GM12878 (cell line): ENCODE measurements at regions not wholly inside any gene's neighbourhood (a gene's known extent, or its start where the extent isn't known, plus 50 kb on each side); places are given as distances from the start of the nearest gene placed in this dataset.

ENCODE experiments used
- ATAC-seq: fragments of 200-7000 bp; cut with Tn5 transposase; 3 replicates; pipeline ENCODE4 v1.9.1; 2020; ENCODE audit warnings: mild to moderate bottlenecking, moderate library complexity
- BruUV-seq: library from RNA; stranded (reverse); fragments of 400-500 nt; replicated peaks from 2 replicates; lab custom pipeline; 2021; lab: Mats Ljungman, UMichigan
- CTCF ChIA-PET: fragments of 300-600 bp; sonication (Branson Sonifier 250); formaldehyde crosslinking; extraction: SDS; loops from one replicate; lab custom pipeline; 2021; ENCODE audit warnings: inconsistent platforms; lab: Yijun Ruan, JAX
- POLR2A ChIA-PET: fragments of 350-600 bp; formaldehyde crosslinking; extraction: SDS; loops from one replicate; lab custom pipeline; 2021; ENCODE audit warnings: inconsistent platforms; lab: Charles Lee
- RAD21 ChIA-PET: fragments of 300-600 bp; sonication (Branson Sonifier 250); formaldehyde crosslinking; loops from one replicate; lab custom pipeline; 2023; ENCODE audit warnings: antibody characterized with exemption; ENCODE audit not compliant: unreplicated experiment; lab: Charles Lee
- SMC1A ChIA-PET: fragments of 300-600 bp; sonication (Branson Sonifier 250); formaldehyde crosslinking; loops from one replicate; lab custom pipeline; 2023; ENCODE audit not compliant: unreplicated experiment, uncharacterized antibody; lab: Charles Lee
- DNase-seq: peaks from one replicate; pipeline ENCODE4 v3.0.0-alpha.2; 2011; ENCODE audit warnings: low read depth, low spot score
- FAIRE-seq: peaks from 3 replicates; lab custom pipeline; 2011; peaks lifted over from hg19 to GRCh38; lab: Jason Lieb, UNC
- H2AFZ ChIP-seq: 2 replicates; pipeline ENCODE4 v1.6.0; 2011; ENCODE audit warnings: low read depth, low read length, control low read depth; ENCODE audit not compliant: control insufficient read depth
- H3K27ac ChIP-seq: 2 replicates; pipeline ENCODE4 v1.5.1; 2011; ENCODE audit warnings: control low read depth; ENCODE audit not compliant: control insufficient read depth, insufficient read depth
- H3K27me3 ChIP-seq, 2 experiments: replicated peaks in 1 of 2; 2 replicates each; pipeline versions ENCODE4 v1.6.0 to v1.6.1; 2011; ENCODE audit warnings: low read length in 1 of 2; ENCODE audit not compliant: control insufficient read depth in 2 of 2, insufficient read depth in 2 of 2
- H3K36me3 ChIP-seq, 2 experiments: 2 replicates each; pipeline ENCODE4 v1.5.1; 2011; ENCODE audit warnings: low read length in 1 of 2; ENCODE audit not compliant: control insufficient read depth in 2 of 2, insufficient read depth in 2 of 2
- H3K4me1 ChIP-seq: 2 replicates; pipeline ENCODE4 v1.6.1; 2011; ENCODE audit warnings: mild to moderate bottlenecking, low read length, moderate library complexity, mixed read lengths; ENCODE audit not compliant: control insufficient read depth, insufficient read depth
- H3K4me2 ChIP-seq: 2 replicates; pipeline ENCODE4 v1.6.0; 2011; ENCODE audit warnings: control low read depth; ENCODE audit not compliant: control insufficient read depth, insufficient read depth
- H3K4me3 ChIP-seq: fragments of 200-600 bp; sonication (generic); 2 replicates; pipeline ENCODE4 v1.5.1; 2016
- H3K79me2 ChIP-seq: 2 replicates; pipeline ENCODE4 v1.6.0; 2011; ENCODE audit warnings: low read length; ENCODE audit not compliant: control insufficient read depth, insufficient read depth
- H3K9ac ChIP-seq: 2 replicates; pipeline ENCODE4 v1.8.0; 2011; ENCODE audit warnings: low read length, control low read depth, mixed read lengths; ENCODE audit not compliant: control insufficient read depth, insufficient read depth
- H3K9me3 ChIP-seq: replicated peaks from 3 replicates; pipeline ENCODE4 v1.5.1; 2011; ENCODE audit warnings: mild to moderate bottlenecking, low read length; ENCODE audit not compliant: control insufficient read depth, insufficient read depth
- H4K20me1 ChIP-seq: 2 replicates; pipeline ENCODE4 v1.6.0; 2011; ENCODE audit not compliant: control insufficient read depth, insufficient read depth
- BRCA1 ChIP-seq: IDR thresholded peaks from 2 replicates; pipeline ENCODE4 v1.6.1; 2011; ENCODE audit warnings: low read depth, low read length, improper control_type of control experiment
- CTCF ChIP-seq, 3 experiments: IDR thresholded peaks in 2 of 3; conservative IDR thresholded peaks in 1 of 3; 2 replicates each; pipeline ENCODE4 v1.5.1; 2011; ENCODE audit warnings: low read depth in 3 of 3, low read length in 3 of 3, mild to moderate bottlenecking in 3 of 3, control low read depth in 2 of 3, moderate library complexity in 2 of 3, inconsistent platforms in 1 of 3, mixed read lengths in 1 of 3; ENCODE audit not compliant: control insufficient read depth in 2 of 3, insufficient read depth in 1 of 3; ENCODE audit errors: extremely low read depth in 1 of 3
- MEF2B ChIP-seq: fragments of 450-650 bp; IDR thresholded peaks from 2 replicates; pipeline ENCODE4 v1.6.1; 2018; ENCODE audit warnings: mild to moderate bottlenecking, moderate library complexity; ENCODE audit not compliant: partially characterized antibody, poor library complexity, severe bottlenecking
- RAD21 ChIP-seq: IDR thresholded peaks from 2 replicates; pipeline ENCODE4 v1.6.1; 2011; ENCODE audit warnings: mild to moderate bottlenecking, low read depth, low read length, moderate library complexity; ENCODE audit not compliant: insufficient read depth
- TAF1 ChIP-seq: IDR thresholded peaks from 2 replicates; pipeline ENCODE4 v1.6.1; 2011; ENCODE audit warnings: mild to moderate bottlenecking, low read depth, low read length, borderline replicate concordance
- ZNF274 ChIP-seq: IDR thresholded peaks from one replicate; pipeline ENCODE4 v1.8.0; 2011; ENCODE audit not compliant: insufficient read length, insufficient read depth
- ZNF687 ChIP-seq: fragments of 450-650 bp; IDR thresholded peaks from 2 replicates; pipeline ENCODE4 v1.6.1; 2017; ENCODE audit warnings: mild to moderate bottlenecking, moderate library complexity
- WGBS: methylation state at CpG from one replicate; pipeline ENCODE4 v1.1.6; 2016; ENCODE audit warnings: low lambda C conversion rate; ENCODE audit not compliant: insufficient replicate concordance, insufficient coverage; ENCODE audit errors: missing lambda C conversion rate; 5-methylcytosine and 5-hydroxymethylcytosine counted together
- in situ Hi-C: fragments of 300-500 bp; cut with MboI; formaldehyde crosslinking; loops from 9 replicates; pipeline ENCODE4 v1.14.3; 2018; ENCODE audit warnings: mixed read lengths
- intact Hi-C: fragments of 100-400 bp; cut with micrococcal nuclease; formaldehyde crosslinking; loops from one replicate; pipeline ENCODE4 v1.14.2; 2022; ENCODE audit not compliant: unreplicated experiment

- no peak overlapping the region for H3K4me3 ChIP-seq
- H3K9me3 ChIP-seq: no peaks in the 10 kb centered on the region
- ATAC-seq (peak; percentile 87), DNase-seq (no peak), FAIRE-seq (peak; percentile 54)
- ChIA-PET CTCF (interaction anchor here (1.5 kb wide), 1 partner anchor 372 kb away, joined by 4 read pairs; no protein-coding TSS in a partner anchor), RAD21 (no interaction called here), SMC1A (interaction anchor here (1.2 kb wide), 1 partner anchor 615 kb away, joined by 3 read pairs; no protein-coding TSS in a partner anchor), POLR2A (no interaction called here)
- BruUV-seq: no TSS peak
- H2AFZ ChIP-seq: no peak overlapping the region
- in situ Hi-C loops (no loop called here), intact Hi-C loops (no loop called here)
- no peaks in the 10 kb centered on the region for H3K36me3 ChIP-seq
- H3K4me2 ChIP-seq: no peak overlapping the region
- H3K27me3 ChIP-seq: no peaks in the 10 kb centered on the region
- no peak for TF ChIP-seq TAF1
- peak; percentile 64 to 73 (median 69) for TF ChIP-seq CTCF (IDR thresholded peaks at IDR 0.05 in 2 of 3, conservative IDR thresholded peaks at IDR 0.05 in 1 of 3; ENCODE audit: control insufficient read depth in 2 of 3, extremely low read depth in 1 of 3, insufficient read depth in 1 of 3, low read depth in 3 of 3, low read length in 3 of 3)
- no peak for TF ChIP-seq ZNF687
- TF ChIP-seq BRCA1: no peak
- no peak for TF ChIP-seq ZNF274
- peak; percentile 85 for TF ChIP-seq MEF2B
- peak; percentile 53 for TF ChIP-seq RAD21
- H3K79me2 ChIP-seq: no peaks in the 10 kb centered on the region
- H3K4me1 ChIP-seq: no peaks in the 10 kb centered on the region
- 25% methylated on average over 3 of the region's 3 CpGs for WGBS
- H3K27ac ChIP-seq: no peak overlapping the region
- no peak overlapping the region for H3K9ac ChIP-seq
- H4K20me1 ChIP-seq: no peaks in the 10 kb centered on the region
Observed at GRCh38 chrX:114344756-114345349, 239.0 kb upstream of the HTR2C start.
